GM12878 (cell line): ENCODE measurements at regions not wholly inside any gene's neighbourhood (a gene's known extent, or its start where the extent isn't known, plus 50 kb on each side); places are given as distances from the start of the nearest gene placed in this dataset.

ENCODE experiments used
- CHD4 ChIP-seq: fragments of 200-600 bp; sonication (generic); IDR thresholded peaks from 2 replicates; pipeline ENCODE4 v1.6.1; 2016; ENCODE audit warnings: mild to moderate bottlenecking
- FOS ChIP-seq: IDR thresholded peaks from 3 replicates; pipeline ENCODE4 v1.6.1; 2011; ENCODE audit warnings: borderline replicate concordance; ENCODE audit not compliant: insufficient read length; ENCODE audit errors: extremely low read depth
- FOXK2 ChIP-seq: fragments of 450-650 bp; IDR thresholded peaks from 2 replicates; pipeline ENCODE4 v1.6.1; 2017; ENCODE audit warnings: mild to moderate bottlenecking, moderate library complexity
- IRF5 ChIP-seq: fragments of 450-650 bp; IDR thresholded peaks from 2 replicates; pipeline ENCODE4 v1.6.1; 2017; ENCODE audit warnings: borderline replicate concordance
- NFIC ChIP-seq: IDR thresholded peaks from 2 replicates; pipeline ENCODE4 v1.6.1; 2012; ENCODE audit warnings: low read depth, mild to moderate bottlenecking, inconsistent platforms, low read length, moderate library complexity
- NFYA ChIP-seq: IDR thresholded peaks from 2 replicates; pipeline ENCODE4 v1.6.1; 2011; ENCODE audit warnings: low read depth, mild to moderate bottlenecking, low read length, improper control_type of control experiment, borderline replicate concordance
- SMAD1 ChIP-seq: fragments of 450-650 bp; IDR thresholded peaks from 2 replicates; pipeline ENCODE4 v1.6.1; 2018; ENCODE audit warnings: mild to moderate bottlenecking, low read depth; ENCODE audit not compliant: partially characterized antibody
- SRF ChIP-seq, 2 experiments: IDR thresholded peaks; 2 replicates each; pipeline ENCODE4 v1.6.1; 2011; ENCODE audit warnings: low read depth in 2 of 2, low read length in 2 of 2, mild to moderate bottlenecking in 1 of 2, moderate library complexity in 1 of 2
- STAT3 ChIP-seq: IDR thresholded peaks from 2 replicates; pipeline ENCODE4 v1.6.1; 2011; ENCODE audit warnings: low read depth, low read length, improper control_type of control experiment
- USF1 ChIP-seq: IDR thresholded peaks from 2 replicates; pipeline ENCODE4 v1.6.1; 2011; ENCODE audit warnings: borderline replicate concordance, low read depth, mild to moderate bottlenecking, moderate library complexity, mixed read lengths, low read length; ENCODE audit not compliant: insufficient read depth; ENCODE audit errors: extremely low read length
- TF ChIP-seq, protein P1 (sequence below): fragments of 450-650 bp; formaldehyde crosslinking; IDR thresholded peaks from 2 replicates; pipeline ENCODE4 v1.4.0; 2022; ENCODE audit warnings: mild to moderate bottlenecking, moderate library complexity
- TF ChIP-seq, protein P2 (sequence below): fragments of 450-650 bp; IDR thresholded peaks from 2 replicates; pipeline ENCODE4 v1.6.1; 2017; ENCODE audit warnings: antibody characterized with exemption, mild to moderate bottlenecking, moderate library complexity
- TF ChIP-seq, protein P3 (sequence below): IDR thresholded peaks from 2 replicates; pipeline ENCODE4 v1.6.1; 2012; ENCODE audit warnings: mild to moderate bottlenecking, low read depth, low read length

DNA sequence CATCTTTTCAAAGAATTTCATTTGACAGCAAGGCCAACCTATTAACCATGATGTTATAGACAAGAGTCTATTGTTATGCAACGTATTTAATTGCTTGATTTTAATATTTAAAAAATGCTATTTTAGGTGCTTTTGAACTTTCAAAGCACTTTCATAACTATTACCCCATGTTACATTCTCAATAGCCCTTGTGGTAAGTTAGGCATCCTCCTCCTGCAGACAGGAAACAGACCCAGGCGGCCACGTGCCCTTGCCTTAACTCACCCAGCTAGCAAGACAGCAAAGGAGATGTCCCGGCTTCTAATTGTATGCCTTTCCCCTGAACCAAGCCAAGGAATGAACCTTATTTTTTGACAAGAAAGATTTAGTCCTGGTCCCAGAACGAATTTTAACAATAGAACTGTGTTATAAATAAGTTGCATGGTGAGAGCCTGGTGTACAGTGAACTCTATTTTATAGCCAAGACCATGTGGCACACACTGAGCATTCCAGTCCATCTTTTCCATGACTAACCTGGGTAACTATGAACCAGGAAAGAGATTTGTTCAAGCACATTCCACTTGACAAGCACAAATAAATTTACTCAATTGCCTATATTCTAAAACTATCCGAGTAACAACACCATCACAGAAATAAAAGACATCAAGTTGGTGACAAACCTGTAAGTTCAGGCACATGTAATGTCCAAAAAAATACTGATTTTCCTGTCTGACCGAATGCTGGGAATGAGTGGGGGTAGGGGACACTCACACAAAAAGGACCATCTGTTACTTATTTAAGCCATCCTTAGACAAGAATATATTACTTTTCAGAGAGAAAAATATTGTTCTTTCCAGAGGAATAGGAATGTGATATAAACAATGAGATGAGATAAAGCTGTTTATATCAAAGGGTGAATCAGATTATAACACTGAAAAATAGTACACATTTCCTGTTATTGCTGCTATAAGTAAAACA, 163.0 kb downstream of the EFNB2 start (continued):
- TF ChIP-seq, protein P1, sequence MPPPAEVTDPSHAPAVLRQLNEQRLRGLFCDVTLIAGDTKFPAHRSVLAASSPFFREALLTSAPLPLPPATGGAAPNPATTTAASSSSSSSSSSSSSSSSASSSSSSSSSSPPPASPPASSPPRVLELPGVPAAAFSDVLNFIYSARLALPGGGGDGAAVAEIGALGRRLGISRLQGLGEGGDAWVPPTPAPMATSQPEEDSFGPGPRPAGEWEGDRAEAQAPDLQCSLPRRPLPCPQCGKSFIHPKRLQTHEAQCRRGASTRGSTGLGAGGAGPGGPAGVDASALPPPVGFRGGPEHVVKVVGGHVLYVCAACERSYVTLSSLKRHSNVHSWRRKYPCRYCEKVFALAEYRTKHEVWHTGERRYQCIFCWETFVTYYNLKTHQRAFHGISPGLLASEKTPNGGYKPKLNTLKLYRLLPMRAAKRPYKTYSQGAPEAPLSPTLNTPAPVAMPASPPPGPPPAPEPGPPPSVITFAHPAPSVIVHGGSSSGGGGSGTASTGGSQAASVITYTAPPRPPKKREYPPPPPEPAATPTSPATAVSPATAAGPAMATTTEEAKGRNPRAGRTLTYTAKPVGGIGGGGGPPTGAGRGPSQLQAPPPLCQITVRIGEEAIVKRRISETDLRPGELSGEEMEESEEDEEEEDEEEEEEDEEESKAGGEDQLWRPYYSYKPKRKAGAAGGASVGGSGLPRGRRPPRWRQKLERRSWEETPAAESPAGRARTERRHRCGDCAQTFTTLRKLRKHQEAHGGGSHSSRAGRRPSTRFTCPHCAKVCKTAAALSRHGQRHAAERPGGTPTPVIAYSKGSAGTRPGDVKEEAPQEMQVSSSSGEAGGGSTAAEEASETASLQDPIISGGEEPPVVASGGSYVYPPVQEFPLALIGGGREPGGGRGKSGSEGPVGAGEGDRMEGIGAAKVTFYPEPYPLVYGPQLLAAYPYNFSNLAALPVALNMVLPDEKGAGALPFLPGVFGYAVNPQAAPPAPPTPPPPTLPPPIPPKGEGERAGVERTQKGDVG (CRISPR knock-in tag) = no peak
- TF ChIP-seq FOXK2 (no peak), NFYA (no peak), NFIC (0 out of 2 replicates have a peak, but pooled peaks have one; percentile 23), IRF5 (no peak), FOS (no peak), SMAD1 (no peak), USF1 (peak; percentile 20), SRF (IDR thresholded peaks at IDR 0.05; ENCODE audit: low read depth in 2 of 2, low read length in 2 of 2) (no peak), CHD4 (no peak), STAT3 (no peak)
- TF ChIP-seq, protein P2, sequence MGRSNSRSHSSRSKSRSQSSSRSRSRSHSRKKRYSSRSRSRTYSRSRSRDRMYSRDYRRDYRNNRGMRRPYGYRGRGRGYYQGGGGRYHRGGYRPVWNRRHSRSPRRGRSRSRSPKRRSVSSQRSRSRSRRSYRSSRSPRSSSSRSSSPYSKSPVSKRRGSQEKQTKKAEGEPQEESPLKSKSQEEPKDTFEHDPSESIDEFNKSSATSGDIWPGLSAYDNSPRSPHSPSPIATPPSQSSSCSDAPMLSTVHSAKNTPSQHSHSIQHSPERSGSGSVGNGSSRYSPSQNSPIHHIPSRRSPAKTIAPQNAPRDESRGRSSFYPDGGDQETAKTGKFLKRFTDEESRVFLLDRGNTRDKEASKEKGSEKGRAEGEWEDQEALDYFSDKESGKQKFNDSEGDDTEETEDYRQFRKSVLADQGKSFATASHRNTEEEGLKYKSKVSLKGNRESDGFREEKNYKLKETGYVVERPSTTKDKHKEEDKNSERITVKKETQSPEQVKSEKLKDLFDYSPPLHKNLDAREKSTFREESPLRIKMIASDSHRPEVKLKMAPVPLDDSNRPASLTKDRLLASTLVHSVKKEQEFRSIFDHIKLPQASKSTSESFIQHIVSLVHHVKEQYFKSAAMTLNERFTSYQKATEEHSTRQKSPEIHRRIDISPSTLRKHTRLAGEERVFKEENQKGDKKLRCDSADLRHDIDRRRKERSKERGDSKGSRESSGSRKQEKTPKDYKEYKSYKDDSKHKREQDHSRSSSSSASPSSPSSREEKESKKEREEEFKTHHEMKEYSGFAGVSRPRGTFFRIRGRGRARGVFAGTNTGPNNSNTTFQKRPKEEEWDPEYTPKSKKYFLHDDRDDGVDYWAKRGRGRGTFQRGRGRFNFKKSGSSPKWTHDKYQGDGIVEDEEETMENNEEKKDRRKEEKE = no peak
- TF ChIP-seq, protein P3, sequence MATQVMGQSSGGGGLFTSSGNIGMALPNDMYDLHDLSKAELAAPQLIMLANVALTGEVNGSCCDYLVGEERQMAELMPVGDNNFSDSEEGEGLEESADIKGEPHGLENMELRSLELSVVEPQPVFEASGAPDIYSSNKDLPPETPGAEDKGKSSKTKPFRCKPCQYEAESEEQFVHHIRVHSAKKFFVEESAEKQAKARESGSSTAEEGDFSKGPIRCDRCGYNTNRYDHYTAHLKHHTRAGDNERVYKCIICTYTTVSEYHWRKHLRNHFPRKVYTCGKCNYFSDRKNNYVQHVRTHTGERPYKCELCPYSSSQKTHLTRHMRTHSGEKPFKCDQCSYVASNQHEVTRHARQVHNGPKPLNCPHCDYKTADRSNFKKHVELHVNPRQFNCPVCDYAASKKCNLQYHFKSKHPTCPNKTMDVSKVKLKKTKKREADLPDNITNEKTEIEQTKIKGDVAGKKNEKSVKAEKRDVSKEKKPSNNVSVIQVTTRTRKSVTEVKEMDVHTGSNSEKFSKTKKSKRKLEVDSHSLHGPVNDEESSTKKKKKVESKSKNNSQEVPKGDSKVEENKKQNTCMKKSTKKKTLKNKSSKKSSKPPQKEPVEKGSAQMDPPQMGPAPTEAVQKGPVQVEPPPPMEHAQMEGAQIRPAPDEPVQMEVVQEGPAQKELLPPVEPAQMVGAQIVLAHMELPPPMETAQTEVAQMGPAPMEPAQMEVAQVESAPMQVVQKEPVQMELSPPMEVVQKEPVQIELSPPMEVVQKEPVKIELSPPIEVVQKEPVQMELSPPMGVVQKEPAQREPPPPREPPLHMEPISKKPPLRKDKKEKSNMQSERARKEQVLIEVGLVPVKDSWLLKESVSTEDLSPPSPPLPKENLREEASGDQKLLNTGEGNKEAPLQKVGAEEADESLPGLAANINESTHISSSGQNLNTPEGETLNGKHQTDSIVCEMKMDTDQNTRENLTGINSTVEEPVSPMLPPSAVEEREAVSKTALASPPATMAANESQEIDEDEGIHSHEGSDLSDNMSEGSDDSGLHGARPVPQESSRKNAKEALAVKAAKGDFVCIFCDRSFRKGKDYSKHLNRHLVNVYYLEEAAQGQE = no peak
